ENCODE measurements at regions not wholly inside any gene's neighbourhood (a gene's known extent, or its start where the extent isn't known, plus 50 kb on each side); places are given as distances from the start of the nearest gene placed in this dataset.
"Not testable (repeated sequence)": the region's sequence is repeated elsewhere in the genome, so short reads cannot be mapped to it uniquely, and the experiment has no call there.

- TF ChIP-seq CTCF (IDR thresholded peaks at IDR 0.05; ENCODE audit: low read length, missing control alignments), result no peak
- no peak overlapping the region for H3K4me3 ChIP-seq (replicated peaks; ENCODE audit: low read depth, low read length)
- DNase-seq (ENCODE audit: low read depth), result no peak
Measured at GRCh38 chr3:34511891-34512290, 713.5 kb downstream of the PDCD6IP start.

GRCh38 chr3:34519008-34519407 is 720.6 kb downstream of the PDCD6IP start:
- not testable (repeated sequence) for DNase-seq (ENCODE audit: low read depth); H3K4me3 ChIP-seq (replicated peaks; ENCODE audit: low read depth, low read length)

GRCh38 chr3:34531156-34531555 is 732.7 kb downstream of the PDCD6IP start:
- no peak overlapping the region for H3K4me3 ChIP-seq (replicated peaks; ENCODE audit: low read depth, low read length)
- no peak for TF ChIP-seq CTCF (IDR thresholded peaks at IDR 0.05; ENCODE audit: low read length, missing control alignments)
- DNase-seq (ENCODE audit: low read depth), result no peak

GRCh38 chr3:34533451-34533850 is 735.0 kb downstream of the PDCD6IP start:
- no peak overlapping the region for H3K4me3 ChIP-seq (replicated peaks; ENCODE audit: low read depth, low read length)
- no peak for TF ChIP-seq CTCF (IDR thresholded peaks at IDR 0.05; ENCODE audit: low read length, missing control alignments)
- DNase-seq (ENCODE audit: low read depth), result no peak

GRCh38 chr3:34534013-34534412 is 735.6 kb downstream of the PDCD6IP start:
- TF ChIP-seq CTCF (IDR thresholded peaks at IDR 0.05; ENCODE audit: low read length, missing control alignments), result no peak
- DNase-seq (ENCODE audit: low read depth), result no peak
- H3K4me3 ChIP-seq (replicated peaks; ENCODE audit: low read depth, low read length), result no peak overlapping the region

GRCh38 chr3:34544136-34544535 is 745.7 kb downstream of the PDCD6IP start:
- no peak overlapping the region for H3K4me3 ChIP-seq (replicated peaks; ENCODE audit: low read depth, low read length)
- TF ChIP-seq CTCF (IDR thresholded peaks at IDR 0.05; ENCODE audit: low read length, missing control alignments), result no peak
- no peak for DNase-seq (ENCODE audit: low read depth)

GRCh38 chr3:34547297-34547920 is 749.0 kb downstream of the PDCD6IP start:
- TF ChIP-seq CTCF (IDR thresholded peaks at IDR 0.05; ENCODE audit: low read length, missing control alignments), result no peak
- H3K4me3 ChIP-seq (replicated peaks; ENCODE audit: low read depth, low read length), result no peak overlapping the region
- no peak for DNase-seq (ENCODE audit: low read depth)

Measured in fibroblast of pulmonary artery (primary cell).